ENCODE measurements at regions not wholly inside any gene's neighbourhood (a gene's known extent, or its start where the extent isn't known, plus 50 kb on each side); places are given as distances from the start of the nearest gene placed in this dataset.

GRCh38 chr14:44297437-44297836, 209.6 kb downstream of the FSCB start:
- no peak for DNase-seq (ENCODE audit: low spot score)

DNA sequence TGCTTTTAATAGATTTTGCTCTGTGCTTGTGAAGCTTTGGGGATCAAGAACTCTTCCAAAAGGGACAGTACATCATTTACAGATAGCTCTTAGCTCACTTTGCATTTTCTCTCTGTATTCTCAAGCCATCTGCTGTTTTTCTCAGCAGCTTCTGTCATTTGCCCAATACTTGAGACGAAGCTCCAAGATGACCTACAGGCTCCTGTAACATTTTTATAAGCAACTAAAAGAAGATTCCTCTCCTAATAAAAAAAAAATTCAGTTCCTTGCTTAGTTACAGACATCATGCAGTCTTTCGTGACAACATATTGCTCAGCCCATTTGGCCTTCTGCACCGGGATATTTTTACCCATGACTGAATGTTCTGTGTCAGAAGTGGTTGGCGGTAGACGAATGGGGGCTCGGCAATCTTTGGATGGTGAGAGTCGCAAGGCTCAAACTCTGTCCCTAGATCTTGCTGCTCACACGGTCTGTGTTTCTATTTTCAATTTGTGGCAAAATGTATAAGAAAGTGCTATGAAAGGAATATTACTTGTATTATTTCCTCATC, 215.6 kb downstream of the FSCB start:
- no peak for DNase-seq (ENCODE audit: low spot score)

GRCh38 chr14:44287858-44288257, 219.2 kb downstream of the FSCB start:
- no peak for DNase-seq (ENCODE audit: low spot score)

- DNase-seq (ENCODE audit: low spot score) = no peak
Measured at GRCh38 chr14:44286201-44286600, 220.9 kb downstream of the FSCB start.

DNA sequence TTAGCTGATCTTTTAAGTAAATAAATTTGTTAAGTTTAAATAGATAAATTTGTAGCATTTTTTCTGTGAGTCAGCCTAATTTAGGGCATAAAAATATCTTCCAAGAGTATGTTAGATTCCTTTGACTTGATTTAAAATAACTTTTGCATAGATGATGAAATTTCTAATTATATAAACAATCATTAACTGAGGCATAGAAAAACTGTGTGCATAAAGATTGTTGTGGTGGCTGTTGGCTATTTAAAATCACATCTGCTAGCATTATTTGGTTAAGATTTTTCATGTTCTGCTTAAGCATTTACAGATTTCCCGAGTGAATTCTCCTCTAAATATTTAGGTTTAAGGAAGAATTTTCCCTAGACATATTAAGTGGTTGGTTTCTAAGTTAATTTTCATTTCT, 223.2 kb downstream of the FSCB start:
- no peak for DNase-seq (ENCODE audit: low spot score)

DNA sequence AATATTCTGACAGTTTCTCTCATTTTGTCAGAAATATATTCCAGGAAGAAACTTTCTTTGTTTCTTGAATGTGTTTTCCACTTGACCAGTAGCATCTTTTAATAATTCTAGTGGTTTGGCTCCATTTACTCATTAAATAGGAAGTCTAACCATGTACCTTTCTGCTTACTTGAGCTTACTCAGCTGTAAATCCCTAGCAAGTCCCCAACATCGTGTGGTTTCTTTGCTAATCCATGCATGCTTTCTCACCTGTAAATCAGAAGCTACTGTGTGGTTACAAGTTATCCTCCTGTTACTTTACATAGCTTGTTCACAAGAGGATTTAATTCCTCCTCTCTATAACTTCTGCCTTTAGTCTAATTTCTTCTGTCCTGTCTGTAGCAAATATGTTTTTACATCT, 227.7 kb downstream of the FSCB start:
- no peak for DNase-seq (ENCODE audit: low spot score)

GRCh38 chr14:44271637-44272036, 235.4 kb downstream of the FSCB start:
- DNase-seq (ENCODE audit: low spot score) = no peak

- no peak for DNase-seq (ENCODE audit: low spot score)
Measured at GRCh38 chr14:44271006-44271405, 236.1 kb downstream of the FSCB start.

- no peak for DNase-seq (ENCODE audit: low spot score)
Measured at GRCh38 chr14:44265246-44265645, 241.8 kb downstream of the FSCB start.

GRCh38 chr14:44215660-44216059, 291.4 kb downstream of the FSCB start:
- DNase-seq (ENCODE audit: low spot score) = no peak

GRCh38 chr14:44211718-44212117, 295.4 kb downstream of the FSCB start:
- DNase-seq (ENCODE audit: low spot score) = no peak

DNA sequence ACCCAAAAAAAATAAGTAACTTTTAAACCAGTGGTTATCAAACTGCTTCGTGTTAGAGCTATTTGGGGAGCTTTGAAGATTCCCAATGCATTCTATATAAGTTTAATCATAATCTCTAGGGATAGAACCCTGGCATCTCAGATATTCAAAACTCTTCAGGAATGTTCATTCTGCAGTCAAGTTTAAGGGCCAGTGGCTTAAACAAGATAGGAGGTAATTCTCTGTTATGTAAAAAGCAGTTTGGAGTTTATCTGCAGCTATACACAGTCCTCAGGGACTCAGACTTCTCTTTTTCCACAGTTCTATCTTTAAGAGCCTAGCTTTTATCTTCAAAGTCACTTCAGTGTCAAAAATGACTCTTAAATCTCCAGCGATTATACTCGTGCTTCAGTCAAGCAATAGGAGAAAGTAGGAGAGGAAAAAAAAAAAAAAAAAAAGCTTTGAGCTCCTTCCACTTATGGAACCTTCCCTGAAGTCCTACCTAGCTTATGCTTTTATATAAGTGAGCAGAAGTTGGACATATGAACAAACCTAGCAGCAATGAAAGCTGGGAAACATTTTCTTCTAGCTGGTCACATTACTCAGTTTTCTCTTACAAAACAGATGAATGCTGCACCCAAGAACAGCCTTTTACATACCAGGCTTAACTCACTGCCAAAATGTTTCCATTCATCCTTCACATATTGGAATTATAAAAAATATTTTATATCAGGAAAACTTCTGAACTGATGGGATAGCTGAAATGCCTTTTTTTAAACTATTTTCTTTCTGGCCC, 302.8 kb downstream of the FSCB start:
- DNase-seq (ENCODE audit: low spot score) = no peak

DNA sequence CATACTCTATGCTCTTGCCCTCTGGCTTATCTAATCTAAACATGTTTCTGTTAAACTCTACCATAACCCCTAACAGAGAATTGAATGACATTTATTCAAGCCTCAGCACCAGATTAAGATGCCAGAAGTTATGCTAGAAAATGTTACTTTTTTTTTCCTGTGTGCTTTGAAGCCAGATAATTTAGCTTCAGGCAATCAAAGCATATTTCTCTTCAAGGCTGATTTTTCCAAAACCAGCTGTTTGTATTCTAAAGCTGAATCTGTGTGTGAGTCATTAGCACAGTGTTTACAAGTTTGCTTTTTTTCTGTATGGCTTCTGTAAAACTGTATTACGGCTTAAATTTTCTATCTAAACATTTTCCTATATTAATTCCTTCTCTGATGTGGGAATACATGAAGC, 326.1 kb downstream of the FSCB start:
- no peak for DNase-seq (ENCODE audit: low spot score)

DNA sequence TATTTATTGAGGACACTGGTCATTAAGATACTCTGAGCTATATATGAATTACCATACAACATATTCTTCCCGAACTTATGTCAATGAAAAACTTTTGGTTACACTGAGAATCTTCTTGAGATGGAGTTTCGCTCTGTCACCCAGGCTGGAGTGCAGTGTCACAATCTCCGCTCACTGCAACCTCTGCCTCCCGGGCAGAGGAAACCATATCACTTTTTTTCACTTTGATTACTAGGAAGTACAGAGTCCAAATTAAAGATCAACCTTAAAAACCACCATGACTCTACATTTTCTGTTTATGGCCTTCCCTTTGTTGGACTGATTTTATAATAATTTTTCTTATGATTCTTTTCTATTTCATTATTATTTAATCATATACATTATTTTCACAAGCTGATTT, 336.5 kb downstream of the FSCB start:
- no peak for DNase-seq (ENCODE audit: low spot score)

GRCh38 chr14:44170101-44170500, 337.0 kb downstream of the FSCB start:
- DNase-seq (ENCODE audit: low spot score) = no peak

DNA sequence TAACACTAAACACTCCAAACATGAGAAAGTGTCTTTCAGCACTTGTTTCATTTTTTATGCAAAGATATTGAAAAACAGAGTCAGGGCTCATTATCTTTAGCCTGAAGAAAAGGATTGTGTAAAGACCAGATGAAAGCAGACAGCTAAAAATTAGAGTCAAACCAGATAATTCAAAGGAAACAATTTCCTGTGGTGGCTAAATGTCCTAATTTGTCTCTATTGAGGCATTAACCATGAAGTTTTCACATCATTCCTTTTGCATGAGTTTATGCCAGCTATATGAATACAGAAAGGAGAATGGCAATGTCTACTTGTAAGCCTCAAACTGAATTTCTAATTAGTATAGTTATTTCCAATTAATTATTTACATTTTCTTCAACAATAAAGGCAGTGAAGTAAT, 338.5 kb downstream of the FSCB start:
- no peak for DNase-seq (ENCODE audit: low spot score)

DNA sequence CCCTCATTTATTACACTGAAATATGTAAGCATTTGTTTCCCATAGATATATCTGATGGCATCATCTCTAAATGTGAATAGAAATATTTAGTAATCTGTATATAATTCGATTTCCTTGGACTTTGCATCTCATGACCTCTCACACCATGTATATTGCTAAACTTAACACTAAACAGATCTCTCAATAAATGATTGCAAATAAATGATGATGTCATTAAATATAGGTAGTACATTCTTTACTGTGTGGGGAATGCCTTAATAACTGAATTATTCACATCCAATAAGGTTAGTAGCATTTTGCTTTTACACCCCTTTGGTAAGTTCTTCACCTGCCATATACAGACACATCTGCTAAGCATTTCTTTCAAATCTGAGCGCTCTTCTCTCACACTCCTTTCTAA, 340.5 kb downstream of the FSCB start:
- DNase-seq (ENCODE audit: low spot score) = no peak

- DNase-seq (ENCODE audit: low spot score) = no peak
Measured at GRCh38 chr14:44165936-44166335, 341.1 kb downstream of the FSCB start.

- DNase-seq (ENCODE audit: low spot score) = no peak
Measured at GRCh38 chr14:44165286-44165685, 341.8 kb downstream of the FSCB start.

DNA sequence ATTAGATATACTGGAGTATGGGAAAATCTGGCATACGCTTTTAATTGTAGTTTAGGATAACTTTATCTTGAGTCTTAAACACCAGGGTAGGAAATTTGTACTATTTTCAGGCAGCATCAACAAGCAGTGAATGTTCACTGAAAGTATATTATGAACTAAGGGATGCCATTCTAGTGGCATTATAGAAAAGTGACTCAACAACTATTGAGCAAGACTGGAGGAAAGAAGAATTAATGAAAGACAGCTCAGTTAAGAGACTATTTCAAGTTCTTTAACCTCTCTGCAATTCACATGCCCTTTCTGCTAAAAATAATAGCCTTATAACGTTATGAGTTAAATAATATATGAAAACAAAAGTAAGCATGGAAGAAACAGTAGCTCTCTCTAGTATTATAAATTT, 343.1 kb downstream of the FSCB start:
- no peak for DNase-seq (ENCODE audit: low spot score)

DNA sequence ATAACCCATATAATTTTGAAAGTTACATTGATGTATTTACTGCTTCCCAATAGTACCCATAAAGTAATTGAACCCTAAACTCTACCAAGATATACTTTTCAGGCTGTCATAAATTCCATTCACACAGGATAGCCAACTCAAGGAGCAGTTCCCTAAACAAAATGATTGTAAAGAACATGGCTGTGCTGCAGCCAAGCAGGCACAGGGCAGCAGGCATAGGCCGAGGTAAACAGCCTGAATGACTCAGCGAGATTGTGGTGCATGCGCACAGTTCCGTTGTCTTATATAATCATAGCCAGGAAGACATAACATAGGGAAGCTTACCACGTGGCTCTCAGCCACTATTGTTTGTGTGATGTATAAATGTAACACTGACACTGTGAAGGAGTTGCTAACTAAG, 344.9 kb downstream of the FSCB start:
- no peak for DNase-seq (ENCODE audit: low spot score)

DNA sequence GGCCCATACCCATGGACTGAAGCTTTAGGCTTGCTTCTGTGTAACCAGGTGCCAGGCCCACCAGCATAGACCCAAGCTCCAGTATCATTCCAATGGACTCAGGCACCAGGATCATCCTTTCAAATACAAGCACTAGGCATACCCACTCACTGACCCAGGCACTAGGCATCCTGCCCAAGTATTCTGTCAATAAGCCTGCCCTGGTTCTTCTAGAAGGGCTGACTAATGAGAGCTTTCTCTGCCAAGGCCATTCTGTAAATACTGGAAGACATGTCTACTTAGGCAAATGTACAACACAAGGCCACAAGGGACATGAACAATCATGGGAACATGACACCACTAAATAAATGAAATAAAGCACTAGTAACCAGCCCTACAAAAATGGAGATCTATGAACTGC, 352.2 kb downstream of the FSCB start:
- no peak for DNase-seq (ENCODE audit: low spot score)

DNA sequence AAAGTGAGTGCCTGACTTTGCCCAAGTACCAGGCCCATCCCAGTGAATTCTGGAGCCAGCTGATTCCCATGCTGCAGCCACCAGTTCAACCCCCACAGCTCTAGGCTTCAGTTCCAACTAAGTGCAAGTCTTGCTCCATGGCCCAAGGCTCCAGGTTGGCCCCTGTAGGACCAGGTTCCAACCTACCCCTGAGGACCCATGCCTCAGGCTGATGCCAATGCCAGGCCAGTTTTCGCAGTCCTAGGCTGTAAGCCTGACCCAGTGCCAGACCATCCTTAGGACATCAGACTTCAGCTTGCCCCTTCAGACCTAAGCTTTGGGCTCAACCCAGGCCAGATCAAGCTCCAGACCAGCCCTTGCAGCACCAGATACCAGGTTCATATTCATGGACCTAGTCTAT, 352.6 kb downstream of the FSCB start:
- no peak for DNase-seq (ENCODE audit: low spot score)

GRCh38 chr14:44151130-44151820, 355.8 kb downstream of the FSCB start:
- DNase-seq (ENCODE audit: low spot score) = no peak
